MM.1S (cell line): ENCODE measurements at regions not wholly inside any gene's neighbourhood (a gene's known extent, or its start where the extent isn't known, plus 50 kb on each side); places are given as distances from the start of the nearest gene placed in this dataset.

Source experiments
- DNase-seq: peaks from one replicate; pipeline ENCODE4 v3.0.0-alpha.2; 2015
- H2AFZ ChIP-seq: fragments of 300-600 bp; sonication (generic); 2 replicates; pipeline ENCODE4 v1.6.0; 2016; ENCODE audit warnings: antibody characterized with exemption, low read length
- H3F3A ChIP-seq: fragments of 300-600 bp; sonication (generic); 2 replicates; pipeline ENCODE4 v1.6.1; 2016; ENCODE audit warnings: mild to moderate bottlenecking, antibody characterized with exemption, low read length, moderate library complexity, mixed read lengths; ENCODE audit not compliant: insufficient read depth
- H3K27ac ChIP-seq: fragments of 300-600 bp; sonication (generic); 2 replicates; pipeline ENCODE4 v1.5.1; 2016; ENCODE audit warnings: mild to moderate bottlenecking, low read length
- H3K27me3 ChIP-seq: fragments of 300-600 bp; sonication (generic); replicated peaks from 2 replicates; pipeline ENCODE4 v1.6.0; 2016; ENCODE audit warnings: low read length; ENCODE audit not compliant: insufficient read depth
- H3K36me3 ChIP-seq: fragments of 300-600 bp; sonication (generic); replicated peaks from 2 replicates; pipeline ENCODE4 v1.6.1; 2016; ENCODE audit warnings: mild to moderate bottlenecking, low read length, mixed read lengths; ENCODE audit not compliant: insufficient read depth
- H3K4me1 ChIP-seq: fragments of 300-600 bp; sonication (generic); 2 replicates; pipeline ENCODE4 v1.6.1; 2016; ENCODE audit warnings: low read length, mixed read lengths
- H3K4me2 ChIP-seq: fragments of 300-600 bp; sonication (generic); 2 replicates; pipeline ENCODE4 v1.6.0; 2016; ENCODE audit warnings: low read depth, low read length
- H3K4me3 ChIP-seq: fragments of 300-600 bp; sonication (generic); 2 replicates; pipeline ENCODE4 v1.5.1; 2016; ENCODE audit warnings: low read length, mixed read lengths
- H3K79me2 ChIP-seq: fragments of 300-600 bp; sonication (generic); 2 replicates; pipeline ENCODE4 v1.6.1; 2016; ENCODE audit warnings: mixed run types, low read length, mixed read lengths
- H3K9ac ChIP-seq: fragments of 300-600 bp; sonication (generic); 2 replicates; pipeline ENCODE4 v1.6.1; 2016; ENCODE audit warnings: low read length, mixed read lengths
- H3K9me2 ChIP-seq: fragments of 300-600 bp; sonication (generic); replicated peaks from 2 replicates; pipeline ENCODE4 v1.6.1; 2016; ENCODE audit warnings: mild to moderate bottlenecking, low read length, mixed read lengths; ENCODE audit not compliant: insufficient read depth
- H3K9me3 ChIP-seq: fragments of 300-600 bp; sonication (generic); replicated peaks from 2 replicates; pipeline ENCODE4 v1.6.1; 2016; ENCODE audit warnings: mild to moderate bottlenecking, low read length, mixed read lengths; ENCODE audit not compliant: insufficient read depth
- H4K20me1 ChIP-seq: fragments of 300-600 bp; sonication (generic); 2 replicates; pipeline ENCODE4 v1.6.1; 2016; ENCODE audit warnings: mild to moderate bottlenecking, low read length, moderate library complexity, mixed read lengths; ENCODE audit not compliant: insufficient read depth
- CTCF ChIP-seq: fragments of 300-600 bp; sonication (generic); IDR thresholded peaks from 2 replicates; pipeline ENCODE4 v1.5.1; 2016; ENCODE audit warnings: antibody characterized with exemption, low read length, mixed read lengths
- EZH2 ChIP-seq: fragments of 300-600 bp; sonication (generic); optimal IDR thresholded peaks from 2 replicates; pipeline ENCODE3; 2017; ENCODE audit warnings: low read depth, mild to moderate bottlenecking, antibody characterized with exemption, low read length, mixed read lengths
- EZH2phosphoT487 ChIP-seq: fragments of 300-600 bp; sonication (generic); IDR thresholded peaks from 2 replicates; pipeline ENCODE4 v1.6.1; 2018; ENCODE audit warnings: antibody characterized with exemption, low read length

DNA sequence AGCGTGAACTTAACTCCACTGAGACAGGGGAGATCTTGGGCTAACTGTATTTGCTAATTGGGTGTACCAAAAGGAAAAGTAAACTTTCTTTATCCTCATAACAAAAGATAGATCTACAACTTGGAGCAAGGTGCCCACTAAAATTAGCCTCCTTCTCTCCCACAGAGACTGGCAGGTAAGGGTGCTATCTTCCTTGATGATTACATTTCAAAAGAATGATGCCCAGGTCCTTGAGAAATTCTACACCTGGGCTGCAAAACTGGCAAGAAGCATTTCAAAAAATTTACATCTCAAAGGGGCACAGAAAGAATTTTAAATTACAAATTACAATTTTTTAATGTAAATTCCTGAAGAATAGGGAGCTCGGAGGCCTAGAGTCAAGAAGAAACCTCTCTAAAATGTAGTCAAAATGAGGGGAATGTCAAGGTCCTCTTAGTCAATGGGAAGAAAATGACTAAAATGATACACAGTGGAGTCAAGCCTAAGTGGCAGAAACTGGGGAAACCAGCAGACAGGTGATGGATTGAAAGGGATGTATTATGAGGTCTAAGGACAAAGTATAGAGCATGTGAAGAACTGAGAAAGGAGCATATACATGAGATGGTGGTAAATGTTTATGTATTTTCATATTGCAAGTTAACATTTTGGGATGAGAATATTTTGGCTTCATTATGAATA is 348.3 kb upstream of the TUSC1 start:
- no peaks in the 10 kb centered on the region for H3K36me3 ChIP-seq
- TF ChIP-seq CTCF (no peak), EZH2 (no peak), EZH2phosphoT487 (no peak)
- no peaks in the 10 kb centered on the region for H3K9me2 ChIP-seq
- no peak overlapping the region for H3K4me3 ChIP-seq
- H3K9me3 ChIP-seq = no peaks in the 10 kb centered on the region
- no peak for DNase-seq
- no peak overlapping the region for H2AFZ ChIP-seq
- no peak overlapping the region for H3K27ac ChIP-seq
- H3K27me3 ChIP-seq = no peaks in the 10 kb centered on the region
- H3K4me1 ChIP-seq = no peaks in the 10 kb centered on the region
- no peaks in the 10 kb centered on the region for H3K79me2 ChIP-seq
- no peak overlapping the region for H3K4me2 ChIP-seq
- no peaks in the 10 kb centered on the region for H4K20me1 ChIP-seq
- no peaks in the 10 kb centered on the region for H3F3A ChIP-seq
- no peak overlapping the region for H3K9ac ChIP-seq

DNA sequence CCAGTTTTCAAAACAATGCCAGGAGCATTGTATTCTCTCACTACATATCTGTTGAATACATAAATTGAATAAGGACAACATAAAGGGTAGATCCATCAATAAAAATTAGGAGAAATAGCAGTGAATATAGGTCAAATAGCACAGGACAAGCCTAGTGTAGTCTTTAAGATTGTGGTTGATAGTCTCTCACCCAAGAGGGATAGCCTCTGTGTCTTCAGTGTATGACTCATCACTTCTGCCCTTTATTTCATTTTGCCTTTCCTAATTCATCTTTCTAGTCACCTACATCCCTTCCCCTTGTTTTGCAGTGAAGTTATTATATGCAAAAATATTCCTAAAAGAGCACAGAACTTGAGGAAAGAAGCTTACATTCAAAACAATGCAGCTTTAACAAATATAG is 335.0 kb upstream of the TUSC1 start:
- no peaks in the 10 kb centered on the region for H3K4me1 ChIP-seq
- no peak overlapping the region for H3K4me2 ChIP-seq
- TF ChIP-seq EZH2phosphoT487 = no peak
- no peak overlapping the region for H3K4me3 ChIP-seq
- no peaks in the 10 kb centered on the region for H3F3A ChIP-seq
- no peak overlapping the region for H3K27ac ChIP-seq
- no peak for DNase-seq
- H3K27me3 ChIP-seq = no peaks in the 10 kb centered on the region
- H3K9ac ChIP-seq = no peak overlapping the region
- H3K79me2 ChIP-seq = no peaks in the 10 kb centered on the region
- H3K9me3 ChIP-seq = no peaks in the 10 kb centered on the region
- no peaks in the 10 kb centered on the region for H3K9me2 ChIP-seq
- H4K20me1 ChIP-seq = no peaks in the 10 kb centered on the region
- no peak overlapping the region for H2AFZ ChIP-seq
- H3K36me3 ChIP-seq = no peaks in the 10 kb centered on the region

GRCh38 chr9:26012797-26013196 is 334.6 kb upstream of the TUSC1 start:
- no peaks in the 10 kb centered on the region for H3K4me1 ChIP-seq
- H3K79me2 ChIP-seq = no peaks in the 10 kb centered on the region
- no peak for TF ChIP-seq EZH2
- no peak for TF ChIP-seq CTCF
- no peak for TF ChIP-seq EZH2phosphoT487
- no peaks in the 10 kb centered on the region for H3F3A ChIP-seq
- no peaks in the 10 kb centered on the region for H4K20me1 ChIP-seq
- H2AFZ ChIP-seq = no peak overlapping the region
- H3K9ac ChIP-seq = no peak overlapping the region
- no peaks in the 10 kb centered on the region for H3K9me2 ChIP-seq
- no peak for DNase-seq
- H3K4me3 ChIP-seq = no peak overlapping the region
- no peak overlapping the region for H3K27ac ChIP-seq
- no peaks in the 10 kb centered on the region for H3K27me3 ChIP-seq
- H3K4me2 ChIP-seq = no peak overlapping the region
- H3K36me3 ChIP-seq = no peaks in the 10 kb centered on the region
- H3K9me3 ChIP-seq = no peaks in the 10 kb centered on the region

DNA sequence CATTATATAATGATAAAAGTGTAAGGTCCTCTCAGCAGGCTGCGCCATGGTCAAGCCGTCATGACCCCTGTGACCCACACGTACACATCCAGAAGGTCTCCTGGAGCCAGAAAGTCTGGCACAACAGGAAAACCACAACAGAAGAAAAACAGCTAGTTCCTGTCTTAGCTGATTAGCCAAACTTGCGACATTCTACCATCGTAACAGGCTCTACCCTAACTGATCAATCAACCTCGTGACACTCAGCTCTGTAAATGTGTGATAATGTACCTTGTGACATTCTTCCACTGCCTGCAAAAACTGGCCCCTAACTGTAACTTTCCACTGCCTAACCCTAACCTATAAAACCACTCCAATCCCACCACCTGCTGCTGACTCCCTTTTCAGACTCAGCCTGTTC is 316.4 kb upstream of the TUSC1 start:
- no peak for DNase-seq
- Histone ChIP-seq H3K27ac (no peak overlapping the region), H3K27me3 (no peaks in the 10 kb centered on the region)

More for the DNA sequence above, 316.4 kb upstream of the TUSC1 start:
- H4K20me1 ChIP-seq = no peaks in the 10 kb centered on the region
- H3K79me2 ChIP-seq = no peaks in the 10 kb centered on the region
- no peaks in the 10 kb centered on the region for H3K9me2 ChIP-seq
- H3K9me3 ChIP-seq = no peaks in the 10 kb centered on the region
- H3K4me3 ChIP-seq = no peak overlapping the region
- H3K4me2 ChIP-seq = no peak overlapping the region
- TF ChIP-seq CTCF (no peak), EZH2 (no peak), EZH2phosphoT487 (no peak)
- H3K36me3 ChIP-seq = no peaks in the 10 kb centered on the region
- H3K9ac ChIP-seq = no peak overlapping the region
- H2AFZ ChIP-seq = no peak overlapping the region
- no peaks in the 10 kb centered on the region for H3F3A ChIP-seq
- H3K4me1 ChIP-seq = no peaks in the 10 kb centered on the region
